HG03045 (cell line): ENCODE measurements at regions not wholly inside any gene's neighbourhood (a gene's known extent, or its start where the extent isn't known, plus 50 kb on each side); places are given as distances from the start of the nearest gene placed in this dataset.

Experiments used
- ATAC-seq: cut with Tn5 transposase; IDR thresholded peaks from one replicate; pipeline ENCODE4 v1.9.1; 2021; ENCODE audit warnings: mild to moderate bottlenecking, moderate library complexity; ENCODE audit not compliant: unreplicated experiment

- ATAC-seq = no peak
These were observed 126.9 kb upstream of the ADCY1 start for GRCh38 chr7:45447296-45447695.

- ATAC-seq = no peak
These were observed 123.5 kb upstream of the ADCY1 start for GRCh38 chr7:45450571-45451204.

- no peak for ATAC-seq
These were observed 122.7 kb upstream of the ADCY1 start for GRCh38 chr7:45451342-45452035.

- ATAC-seq = no peak
These were observed 119.4 kb upstream of the ADCY1 start for GRCh38 chr7:45454771-45455170.

- ATAC-seq = no peak
These were observed 118.5 kb upstream of the ADCY1 start for GRCh38 chr7:45455662-45456061.

GRCh38 chr7:45456105-45456504 lies 118.1 kb upstream of the ADCY1 start:
- no peak for ATAC-seq

- ATAC-seq = no peak
These were observed 117.2 kb upstream of the ADCY1 start for GRCh38 chr7:45456747-45457524.

- ATAC-seq = no peak
These were observed 116.6 kb upstream of the ADCY1 start for GRCh38 chr7:45457591-45457990.

- ATAC-seq = no peak
These were observed 114.7 kb upstream of the ADCY1 start for GRCh38 chr7:45459476-45459875.

GRCh38 chr7:45460379-45460778 lies 113.8 kb upstream of the ADCY1 start:
- ATAC-seq = no peak

- no peak for ATAC-seq
These were observed 113.1 kb upstream of the ADCY1 start for GRCh38 chr7:45461026-45461425.

- no peak for ATAC-seq
These were observed 105.1 kb upstream of the ADCY1 start for GRCh38 chr7:45469103-45469502.

GRCh38 chr7:45470031-45470430 lies 104.1 kb upstream of the ADCY1 start:
- ATAC-seq = no peak

- ATAC-seq = no peak
These were observed 94.4 kb upstream of the ADCY1 start for GRCh38 chr7:45479781-45480180.

- no peak for ATAC-seq
These were observed 91.7 kb upstream of the ADCY1 start for GRCh38 chr7:45482451-45482850.

GRCh38 chr7:45484094-45484493 lies 90.1 kb upstream of the ADCY1 start:
- ATAC-seq = no peak

- ATAC-seq = no peak
These were observed 87.6 kb upstream of the ADCY1 start for GRCh38 chr7:45486575-45486974.

GRCh38 chr7:45494885-45495284 lies 79.3 kb upstream of the ADCY1 start:
- ATAC-seq = no peak

- ATAC-seq = no peak
These were observed 78.5 kb upstream of the ADCY1 start for GRCh38 chr7:45495618-45496017.

- no peak for ATAC-seq
These were observed 73.9 kb upstream of the ADCY1 start for GRCh38 chr7:45500257-45500656.

- ATAC-seq = no peak
These were observed 72.4 kb upstream of the ADCY1 start for GRCh38 chr7:45501791-45502190.

GRCh38 chr7:45506059-45506458 lies 68.1 kb upstream of the ADCY1 start:
- ATAC-seq = no peak
